Trophoblast cell (in vitro differentiated cells and primary cell): ENCODE measurements at regions not wholly inside any gene's neighbourhood (a gene's known extent, or its start where the extent isn't known, plus 50 kb on each side); places are given as distances from the start of the nearest gene placed in this dataset.
"Not testable (repeated sequence)": the region's sequence is repeated elsewhere in the genome, so short reads cannot be mapped to it uniquely, and the experiment has no call there.

Experiments
- DNase-seq, 2 donors: peaks; one replicate each; pipeline ENCODE4 v3.0.0-alpha.2; 2016
- H2AFZ ChIP-seq: 2 replicates; pipeline ENCODE4 v1.6.1; 2013; ENCODE audit warnings: low read length, moderate library complexity, mild to moderate bottlenecking; ENCODE audit not compliant: insufficient read depth, poor library complexity
- H2AK5ac ChIP-seq: 2 replicates; pipeline ENCODE4 v1.6.1; 2013; ENCODE audit warnings: mild to moderate bottlenecking, low read length
- H2BK120ac ChIP-seq: 2 replicates; pipeline ENCODE4 v1.6.1; 2013; ENCODE audit warnings: low read length, mild to moderate bottlenecking, moderate library complexity; ENCODE audit not compliant: insufficient read depth, poor library complexity
- H2BK12ac ChIP-seq: 2 replicates; pipeline ENCODE4 v1.6.1; 2013; ENCODE audit warnings: mild to moderate bottlenecking, low read length, moderate library complexity
- H2BK5ac ChIP-seq: 2 replicates; pipeline ENCODE4 v1.6.1; 2013; ENCODE audit warnings: low read length, low read depth, moderate library complexity, mild to moderate bottlenecking; ENCODE audit not compliant: poor library complexity
- H3K14ac ChIP-seq: 2 replicates; pipeline ENCODE4 v1.6.1; 2013; ENCODE audit warnings: mild to moderate bottlenecking, low read length
- H3K18ac ChIP-seq: 2 replicates; pipeline ENCODE4 v1.6.1; 2013; ENCODE audit warnings: mild to moderate bottlenecking, low read length
- H3K23ac ChIP-seq: 2 replicates; pipeline ENCODE4 v1.6.1; 2013; ENCODE audit warnings: low read length
- H3K27ac ChIP-seq: 2 replicates; pipeline ENCODE4 v1.5.1; 2013; ENCODE audit warnings: low read depth, mild to moderate bottlenecking, inconsistent platforms, low read length, moderate library complexity
- H3K27me3 ChIP-seq: 2 replicates; pipeline ENCODE4 v1.6.1; 2013; ENCODE audit warnings: inconsistent platforms, mild to moderate bottlenecking, low read length, moderate library complexity; ENCODE audit not compliant: insufficient read depth
- H3K36me3 ChIP-seq, 2 experiments: 1 replicate in 1 of 2; 2 replicates in 1 of 2; pipeline ENCODE4 v1.6.1; 2013; ENCODE audit warnings: low read length in 2 of 2, mild to moderate bottlenecking in 2 of 2, moderate library complexity in 1 of 2; ENCODE audit not compliant: insufficient read depth in 2 of 2, control insufficient read depth in 1 of 2
- H3K4ac ChIP-seq: 2 replicates; pipeline ENCODE4 v1.6.1; 2013; ENCODE audit warnings: low read depth, mild to moderate bottlenecking, low read length, moderate library complexity
- H3K4me1 ChIP-seq, 2 experiments: 1 replicate in 1 of 2; 2 replicates in 1 of 2; pipeline ENCODE4 v1.6.1; 2013; ENCODE audit warnings: low read length in 2 of 2, mild to moderate bottlenecking in 2 of 2, moderate library complexity in 1 of 2; ENCODE audit not compliant: insufficient read depth in 2 of 2, control insufficient read depth in 1 of 2
- H3K4me2 ChIP-seq: 2 replicates; pipeline ENCODE4 v1.6.1; 2013; ENCODE audit warnings: inconsistent platforms, mild to moderate bottlenecking, low read length, moderate library complexity
- H3K4me3 ChIP-seq: 2 replicates; pipeline ENCODE4 v1.5.1; 2013; ENCODE audit warnings: mild to moderate bottlenecking, low read depth, low read length, inconsistent platforms
- H3K79me1 ChIP-seq: one replicate; pipeline ENCODE4 v1.6.1; 2013; ENCODE audit warnings: low read length
- H3K79me2 ChIP-seq: 2 replicates; pipeline ENCODE4 v1.6.1; 2013; ENCODE audit warnings: low read length, mild to moderate bottlenecking; ENCODE audit not compliant: control insufficient read depth, insufficient read depth, poor library complexity
- H3K9ac ChIP-seq: 2 replicates; pipeline ENCODE4 v1.6.1; 2013; ENCODE audit warnings: mild to moderate bottlenecking, low read length
- H3K9me3 ChIP-seq: 2 replicates; pipeline ENCODE4 v1.6.1; 2013; ENCODE audit warnings: low read depth, mild to moderate bottlenecking, control low read depth, inconsistent platforms, low read length; ENCODE audit not compliant: insufficient read depth
- H4K12ac ChIP-seq: 2 replicates; pipeline ENCODE4 v1.6.1; 2013; ENCODE audit warnings: low read depth, mild to moderate bottlenecking, low read length, moderate library complexity
- H4K8ac ChIP-seq: 2 replicates; pipeline ENCODE4 v1.6.1; 2013; ENCODE audit warnings: low read depth, mild to moderate bottlenecking, low read length, moderate library complexity
- H4K91ac ChIP-seq: one replicate; pipeline ENCODE4 v1.6.1; 2013; ENCODE audit warnings: low read depth, mild to moderate bottlenecking, low read length, moderate library complexity
- WGBS: extraction: QIAGEN DNeasy Blood & Tissue Kit; methylation state at CpG from one replicate; pipeline ENCODE4 v1.1.7; 2013; ENCODE audit warnings: missing lambda C conversion rate; ENCODE audit not compliant: insufficient read length, insufficient coverage; ENCODE audit errors: extremely low coverage; 5-methylcytosine and 5-hydroxymethylcytosine counted together

DNA sequence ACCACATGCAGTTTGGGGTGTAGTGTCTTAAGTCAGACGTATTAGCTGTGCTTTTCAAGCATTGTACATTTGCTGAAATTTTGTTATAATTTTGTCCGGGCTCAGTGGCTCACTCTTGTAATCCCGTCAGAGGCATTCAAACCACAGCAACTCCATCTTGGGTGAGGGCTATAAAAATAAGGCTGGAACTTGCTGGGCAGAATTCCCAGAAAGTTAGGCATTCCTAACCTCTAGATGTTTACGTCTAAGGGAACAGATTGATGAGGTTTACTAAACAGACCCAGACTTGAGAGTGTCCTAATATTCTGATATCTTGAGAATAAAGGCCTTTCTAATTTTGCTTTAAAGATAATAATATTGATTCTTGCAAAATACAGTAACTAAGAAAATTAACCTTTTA, 957.8 kb downstream of the NXPH1 start:
- no CpG with 5 or more reads among the region's 4 CpGs for WGBS
- H3K18ac ChIP-seq, result no peak overlapping the region
- no peak overlapping the region for H3K9ac ChIP-seq
- H3K27ac ChIP-seq, result no peak overlapping the region
- no peak overlapping the region for H4K91ac ChIP-seq
- no peak overlapping the region for H4K12ac ChIP-seq
- no peak overlapping the region for H3K4ac ChIP-seq
- no peak overlapping the region for H2AFZ ChIP-seq
- H3K36me3 ChIP-seq, result no peaks in the 10 kb centered on the region
- H2BK5ac ChIP-seq, result no peak overlapping the region
- no peaks in the 10 kb centered on the region for H3K79me1 ChIP-seq
- H3K79me2 ChIP-seq, result no peaks in the 10 kb centered on the region
- H3K9me3 ChIP-seq, result peaks cover 3% of the 10 kb centered on the region
- no peak for DNase-seq
- no peak overlapping the region for H3K4me3 ChIP-seq
- no peak overlapping the region for H2BK120ac ChIP-seq
- H3K23ac ChIP-seq, result no peak overlapping the region
- H3K4me2 ChIP-seq, result no peak overlapping the region
- no peak overlapping the region for H3K14ac ChIP-seq
- H4K8ac ChIP-seq, result no peak overlapping the region
- no peaks in the 10 kb centered on the region for H3K4me1 ChIP-seq
- no peaks in the 10 kb centered on the region for H3K27me3 ChIP-seq
- H2AK5ac ChIP-seq, result no peak overlapping the region
- no peak overlapping the region for H2BK12ac ChIP-seq

DNA sequence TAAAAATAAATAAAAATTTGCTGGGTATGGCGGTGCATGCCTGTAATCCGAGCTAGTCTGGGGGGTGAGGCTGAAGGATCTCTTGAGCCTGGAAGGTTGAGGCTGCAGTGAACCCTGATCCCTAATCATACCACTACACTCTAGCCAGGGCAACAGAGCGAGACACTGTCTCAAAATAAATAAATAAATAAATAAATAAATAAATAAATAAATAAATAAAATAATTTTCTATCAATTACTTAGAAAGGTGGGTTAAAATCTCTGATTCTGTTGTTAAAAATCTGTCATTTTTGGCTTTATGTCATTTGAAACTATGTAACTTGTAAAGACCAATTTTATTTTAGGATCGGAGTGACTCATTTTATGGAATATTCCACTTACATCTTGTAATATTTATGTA, 958.6 kb downstream of the NXPH1 start:
- Histone ChIP-seq H3K23ac (no peak overlapping the region), H3K4me3 (no peak overlapping the region), H3K27ac (no peak overlapping the region), H4K91ac (no peak overlapping the region), H2AFZ (no peak overlapping the region), H2BK5ac (no peak overlapping the region), H3K18ac (no peak overlapping the region), H3K4ac (no peak overlapping the region), H3K4me2 (no peak overlapping the region), H2AK5ac (no peak overlapping the region), H3K14ac (no peak overlapping the region), H3K36me3 (no peaks in the 10 kb centered on the region), H3K9ac (no peak overlapping the region), H4K8ac (no peak overlapping the region), H4K12ac (no peak overlapping the region), H3K4me1 (no peaks in the 10 kb centered on the region), H3K27me3 (no peaks in the 10 kb centered on the region), H3K79me2 (no peaks in the 10 kb centered on the region), H3K9me3 (peaks cover 3% of the 10 kb centered on the region), H2BK120ac (no peak overlapping the region), H3K79me1 (no peaks in the 10 kb centered on the region), H2BK12ac (no peak overlapping the region)
- WGBS, result no CpG with 5 or more reads among the region's 4 CpGs
- DNase-seq, result no peak

DNA sequence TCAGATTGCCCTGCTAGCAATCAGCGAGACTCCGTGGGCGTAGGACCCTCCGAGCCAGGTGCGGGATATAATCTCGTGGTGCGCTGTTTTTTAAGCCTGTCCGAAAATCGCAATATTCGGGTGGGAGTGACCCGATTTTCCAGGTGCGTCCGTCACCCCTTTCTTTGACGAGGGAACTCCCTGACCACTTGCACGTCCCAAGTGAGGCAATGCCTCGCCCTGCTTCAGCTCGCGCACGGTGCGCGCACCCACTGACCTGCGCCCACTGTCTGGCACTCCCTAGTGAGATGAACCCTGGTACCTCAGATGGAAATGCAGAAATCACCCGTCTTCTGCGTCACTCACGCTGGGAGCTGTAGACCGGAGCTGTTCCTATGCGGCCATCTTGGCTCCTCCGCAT, 971.0 kb downstream of the NXPH1 start:
- H4K91ac ChIP-seq, H2AFZ ChIP-seq, H3K4me2 ChIP-seq, H2BK12ac ChIP-seq, H3K14ac ChIP-seq, H3K23ac ChIP-seq, H4K8ac ChIP-seq, H3K9ac ChIP-seq, H2BK5ac ChIP-seq, H3K36me3 ChIP-seq, H3K18ac ChIP-seq, H2AK5ac ChIP-seq, H3K4ac ChIP-seq, H3K4me1 ChIP-seq, H4K12ac ChIP-seq, H3K4me3 ChIP-seq, DNase-seq, H3K27me3 ChIP-seq, H3K27ac ChIP-seq, H3K79me2 ChIP-seq, H2BK120ac ChIP-seq, H3K9me3 ChIP-seq, H3K79me1 ChIP-seq: not testable (repeated sequence)
- no CpG with 5 or more reads among the region's 28 CpGs for WGBS

DNA sequence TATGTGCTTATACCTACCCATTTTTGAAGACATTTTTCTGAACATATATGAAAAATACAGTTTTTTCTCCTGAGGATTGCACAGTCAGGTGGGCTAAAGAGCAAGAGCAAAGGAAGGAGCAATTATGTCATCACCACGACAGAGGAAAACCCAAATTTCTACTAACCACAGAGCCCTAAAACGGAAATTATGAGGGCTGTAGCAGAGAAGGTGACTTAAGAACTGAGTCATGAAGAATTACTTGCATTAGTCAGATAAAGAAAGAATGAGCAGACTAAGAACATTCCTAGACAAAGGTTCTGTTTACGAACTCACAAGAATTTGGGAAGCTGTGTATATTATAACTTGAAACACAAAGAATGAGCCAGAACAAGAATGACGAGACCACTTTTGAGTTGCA, 974.4 kb downstream of the NXPH1 start:
- H3K4me2 ChIP-seq, result no peak overlapping the region
- H4K91ac ChIP-seq, result no peak overlapping the region
- DNase-seq, result peak; percentile 7 to 79
- H3K14ac ChIP-seq, result no peak overlapping the region
- H2BK12ac ChIP-seq, result no peak overlapping the region
- H3K18ac ChIP-seq, result no peak overlapping the region
- H2AFZ ChIP-seq, result no peak overlapping the region
- no peak overlapping the region for H4K12ac ChIP-seq
- H3K79me1 ChIP-seq, result peaks cover 2% of the 10 kb centered on the region
- H4K8ac ChIP-seq, result no peak overlapping the region
- no peak overlapping the region for H2AK5ac ChIP-seq
- H3K9me3 ChIP-seq, result no peaks in the 10 kb centered on the region
- no CpG with 5 or more reads among the region's 4 CpGs for WGBS
- H3K4me3 ChIP-seq, result no peak overlapping the region
- H2BK120ac ChIP-seq, result no peak overlapping the region
- no peaks in the 10 kb centered on the region for H3K27me3 ChIP-seq
- H3K23ac ChIP-seq, result no peak overlapping the region
- peak overlapping the region; percentile 14 for H3K27ac ChIP-seq
- no peaks in the 10 kb centered on the region for H3K79me2 ChIP-seq
- H3K4ac ChIP-seq, result no peak overlapping the region
- no peaks in the 10 kb centered on the region for H3K4me1 ChIP-seq
- H2BK5ac ChIP-seq, result no peak overlapping the region
- H3K36me3 ChIP-seq, result no peaks in the 10 kb centered on the region
- H3K9ac ChIP-seq, result no peak overlapping the region
